HL-60 (cell line): ENCODE measurements at regions not wholly inside any gene's neighbourhood (a gene's known extent, or its start where the extent isn't known, plus 50 kb on each side); places are given as distances from the start of the nearest gene placed in this dataset.

Experiments
- CTCF ChIP-seq: IDR thresholded peaks from one replicate; pipeline ENCODE4 v1.5.1; 2011; ENCODE audit warnings: low read length, control low read depth, inconsistent platforms; ENCODE audit not compliant: insufficient read depth
- SPI1 ChIP-seq: IDR thresholded peaks from 2 replicates; pipeline ENCODE4 v1.6.1; 2012; ENCODE audit warnings: low read depth, mild to moderate bottlenecking, borderline replicate concordance

- TF ChIP-seq CTCF (no peak), SPI1 (no peak)
Observed at GRCh38 chr3:177622982-177623617, 425.8 kb upstream of the TBL1XR1 start.
